ES-I3 (cell line): ENCODE measurements at regions not wholly inside any gene's neighbourhood (a gene's known extent, or its start where the extent isn't known, plus 50 kb on each side); places are given as distances from the start of the nearest gene placed in this dataset.
"Not testable (repeated sequence)": the region's sequence is repeated elsewhere in the genome, so short reads cannot be mapped to it uniquely, and the experiment has no call there.

Source experiments
- H3K36me3 ChIP-seq: 2 replicates; pipeline ENCODE4 v1.6.1; 2013; ENCODE audit warnings: mild to moderate bottlenecking, low read length, control low read depth, moderate library complexity; ENCODE audit not compliant: insufficient read depth
- H3K4me1 ChIP-seq: 2 replicates; pipeline ENCODE4 v1.6.1; 2013; ENCODE audit warnings: mild to moderate bottlenecking, control low read depth, low read length; ENCODE audit not compliant: insufficient read depth
- H3K9ac ChIP-seq: 2 replicates; pipeline ENCODE4 v1.6.1; 2013; ENCODE audit warnings: low read depth, mild to moderate bottlenecking, low read length, moderate library complexity
- H3K9me3 ChIP-seq: 2 replicates; pipeline ENCODE4 v1.6.1; 2013; ENCODE audit warnings: mild to moderate bottlenecking, low read length, moderate library complexity; ENCODE audit not compliant: control insufficient read depth, insufficient read depth

DNA sequence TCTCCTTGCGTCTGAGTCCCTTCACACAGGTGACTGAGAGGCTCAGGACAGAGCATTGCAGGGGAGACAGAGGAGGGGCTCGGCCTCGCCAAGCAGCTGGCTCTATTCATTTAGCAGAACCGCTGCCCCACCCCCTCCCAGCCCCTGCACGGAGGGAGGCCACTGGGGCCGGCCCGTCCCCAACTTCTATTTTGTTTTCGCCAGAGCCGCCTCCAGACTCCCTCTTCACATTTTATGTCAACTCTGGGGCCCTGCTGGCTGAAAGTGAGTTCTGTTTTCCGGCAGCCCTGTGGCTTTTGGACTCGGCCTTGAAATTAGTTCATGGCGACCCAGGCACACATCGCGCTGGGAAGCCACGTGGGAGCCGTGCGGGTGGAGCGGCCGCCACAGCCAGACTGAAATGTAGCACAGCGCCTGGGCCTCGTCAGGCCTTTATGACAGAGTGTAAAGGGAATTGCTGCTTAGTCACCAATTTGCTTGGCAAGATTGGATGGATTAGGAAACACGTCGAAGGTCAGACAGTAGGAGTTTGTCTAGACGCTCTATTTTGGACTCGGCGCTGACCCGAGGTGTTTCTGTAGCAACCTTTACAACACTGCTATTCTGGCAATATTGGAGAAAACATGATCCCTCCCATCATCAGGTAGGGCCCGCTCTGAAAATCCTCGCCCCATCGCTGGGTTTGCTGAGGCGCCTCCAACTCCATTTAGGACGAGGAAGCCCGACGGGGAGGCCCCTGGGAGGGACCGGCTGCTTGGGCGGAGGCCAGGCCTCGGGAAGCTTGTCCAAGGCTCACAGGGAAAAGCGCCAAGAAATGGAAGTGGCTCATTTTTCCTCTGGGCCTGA lies 90.7 kb upstream of the CTDP1 start:
- H3K9me3 ChIP-seq, result no peaks in the 10 kb centered on the region
- H3K9ac ChIP-seq, result no peak overlapping the region
- H3K36me3 ChIP-seq, result no peaks in the 10 kb centered on the region
- peaks cover 5% of the 10 kb centered on the region; the same call in 1 of the 2 replicates for H3K4me1 ChIP-seq

DNA sequence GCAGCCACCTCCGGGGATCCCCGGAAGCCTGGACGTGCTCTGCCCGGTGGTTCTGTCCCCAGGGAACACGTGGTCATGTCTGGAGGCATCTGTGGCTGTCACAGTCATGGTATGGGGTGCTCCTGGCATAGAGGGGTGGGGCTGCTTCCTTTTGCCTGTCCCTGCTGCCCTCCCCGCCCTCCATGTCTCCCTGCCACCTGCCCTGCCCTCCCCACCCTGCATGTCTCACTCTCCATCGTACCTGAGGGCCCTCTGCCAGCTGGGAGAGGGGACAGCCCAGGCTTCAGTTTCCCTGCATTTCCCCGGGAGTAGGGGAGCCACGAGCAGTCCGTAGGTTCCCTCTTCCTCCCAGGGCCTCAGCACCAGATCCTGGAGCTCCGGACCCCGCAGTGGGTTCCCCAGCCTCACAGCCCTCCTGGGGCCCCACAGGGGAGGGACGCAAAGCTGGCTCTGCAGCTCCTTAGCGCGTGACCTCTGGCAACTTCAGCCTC lies 90.0 kb upstream of the CTDP1 start:
- Histone ChIP-seq H3K4me1 (peaks cover 5% of the 10 kb centered on the region; the same call in 1 of the 2 replicates), H3K36me3 (no peaks in the 10 kb centered on the region), H3K9ac (no peak overlapping the region), H3K9me3 (no peaks in the 10 kb centered on the region)

DNA sequence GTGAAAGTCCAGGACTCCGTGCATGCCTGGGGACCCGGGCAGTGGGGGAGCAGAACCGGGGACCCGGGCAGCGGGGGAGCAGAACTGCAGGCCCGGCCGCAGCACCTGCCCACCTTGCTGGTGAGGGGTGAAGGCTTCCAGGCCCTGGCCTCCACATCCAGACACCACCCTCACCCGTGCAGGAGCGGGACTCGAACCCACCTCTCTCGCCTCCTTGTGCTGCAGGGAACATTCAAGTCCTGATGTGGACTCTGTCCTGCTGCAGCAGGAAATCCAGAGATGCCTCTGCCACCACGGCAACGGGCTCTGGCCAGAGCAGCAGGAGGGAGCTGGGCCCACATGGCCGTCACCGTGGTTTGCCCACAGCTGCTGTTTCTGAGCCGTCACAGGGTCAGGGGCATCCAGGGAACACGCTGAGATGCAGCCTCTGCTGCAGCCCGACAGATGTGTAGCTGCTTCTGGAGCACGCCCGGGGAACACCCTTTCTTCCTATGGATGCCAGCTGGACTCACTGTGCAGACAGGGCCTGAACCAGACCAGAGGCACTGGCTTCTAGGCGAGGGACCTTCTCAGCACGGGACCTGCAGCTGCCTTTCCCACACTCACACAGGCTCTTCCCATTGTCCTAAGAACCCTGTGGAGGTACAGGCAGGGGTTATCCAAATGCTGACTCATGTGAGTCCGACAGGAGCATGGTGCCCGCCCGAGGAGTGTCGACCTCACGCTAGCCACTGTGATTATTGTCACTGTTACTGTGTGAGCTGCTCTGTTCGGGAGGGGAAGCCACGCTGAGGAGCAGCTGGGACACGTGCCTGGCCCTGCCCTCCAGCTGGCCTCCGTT lies 89.2 kb upstream of the CTDP1 start:
- no peak overlapping the region for H3K9ac ChIP-seq
- no peaks in the 10 kb centered on the region for H3K36me3 ChIP-seq
- H3K4me1 ChIP-seq, result peaks cover 5% of the 10 kb centered on the region; the same call in 1 of the 2 replicates
- H3K9me3 ChIP-seq, result no peaks in the 10 kb centered on the region

DNA sequence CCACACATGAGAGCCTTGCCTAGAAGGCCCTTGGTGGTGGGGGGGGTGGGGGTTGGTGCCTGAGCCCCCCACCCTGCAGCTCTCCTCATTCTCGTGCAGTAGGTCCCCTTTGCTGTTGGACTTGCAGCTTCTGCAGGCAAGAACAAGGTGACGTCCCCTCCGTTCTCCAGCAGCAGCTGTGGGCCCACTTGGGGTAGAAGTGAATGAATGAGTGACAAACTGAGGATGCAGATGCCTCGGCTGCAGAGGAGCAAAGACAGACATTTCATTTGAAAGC lies 88.6 kb upstream of the CTDP1 start:
- peaks cover 5% of the 10 kb centered on the region; the same call in 1 of the 2 replicates for H3K4me1 ChIP-seq
- no peak overlapping the region for H3K9ac ChIP-seq

DNA sequence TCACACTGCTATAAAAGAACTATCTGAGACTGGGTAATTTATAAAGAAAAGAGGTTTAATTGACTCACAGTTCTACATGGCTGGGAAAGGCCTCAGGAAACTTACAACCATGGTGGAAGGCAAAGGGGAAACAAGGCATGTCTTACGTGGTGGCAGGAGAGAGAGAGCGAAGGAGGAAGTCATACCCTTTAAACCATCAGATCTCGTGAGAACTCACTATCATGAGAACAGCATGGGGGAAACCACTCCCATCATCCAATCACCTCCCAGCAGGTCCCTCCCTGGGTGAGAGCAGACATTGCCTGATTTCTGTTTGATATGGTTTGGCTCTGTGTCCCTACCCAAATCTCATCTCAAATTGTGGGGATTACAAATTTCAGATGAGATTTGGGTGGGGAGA lies 86.9 kb upstream of the CTDP1 start:
- H3K36me3 ChIP-seq, H3K9me3 ChIP-seq, H3K9ac ChIP-seq, H3K4me1 ChIP-seq: not testable (repeated sequence)

More for the DNA sequence above, 88.6 kb upstream of the CTDP1 start:
- Histone ChIP-seq H3K36me3 (no peaks in the 10 kb centered on the region), H3K9me3 (no peaks in the 10 kb centered on the region)

DNA sequence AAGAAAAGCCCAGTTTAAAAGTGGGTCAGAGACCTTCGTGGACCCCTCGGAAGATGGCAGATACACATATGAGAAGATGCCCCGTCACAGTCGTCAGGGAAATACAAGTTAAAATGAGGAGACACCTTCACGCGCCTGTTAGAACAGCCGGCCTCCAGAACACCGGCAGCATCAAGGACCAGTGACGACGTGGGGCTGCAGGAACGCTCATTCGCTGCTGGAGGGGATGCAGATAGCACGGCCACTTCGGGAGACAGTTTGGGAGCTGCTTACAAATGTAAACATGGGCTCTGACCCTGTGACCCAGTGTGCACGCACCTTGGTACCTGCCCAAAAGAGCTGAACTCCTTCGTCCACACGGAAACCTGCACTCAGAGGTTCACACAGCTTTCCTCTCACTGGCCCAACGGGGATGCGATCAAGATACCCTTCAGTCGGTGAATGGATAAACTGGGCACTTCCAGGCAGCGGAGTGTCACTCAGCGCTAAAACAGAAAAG lies 83.7 kb upstream of the CTDP1 start:
- Histone ChIP-seq H3K9me3 (no peaks in the 10 kb centered on the region), H3K36me3 (no peaks in the 10 kb centered on the region), H3K9ac (no peak overlapping the region), H3K4me1 (no peaks in the 10 kb centered on the region)

DNA sequence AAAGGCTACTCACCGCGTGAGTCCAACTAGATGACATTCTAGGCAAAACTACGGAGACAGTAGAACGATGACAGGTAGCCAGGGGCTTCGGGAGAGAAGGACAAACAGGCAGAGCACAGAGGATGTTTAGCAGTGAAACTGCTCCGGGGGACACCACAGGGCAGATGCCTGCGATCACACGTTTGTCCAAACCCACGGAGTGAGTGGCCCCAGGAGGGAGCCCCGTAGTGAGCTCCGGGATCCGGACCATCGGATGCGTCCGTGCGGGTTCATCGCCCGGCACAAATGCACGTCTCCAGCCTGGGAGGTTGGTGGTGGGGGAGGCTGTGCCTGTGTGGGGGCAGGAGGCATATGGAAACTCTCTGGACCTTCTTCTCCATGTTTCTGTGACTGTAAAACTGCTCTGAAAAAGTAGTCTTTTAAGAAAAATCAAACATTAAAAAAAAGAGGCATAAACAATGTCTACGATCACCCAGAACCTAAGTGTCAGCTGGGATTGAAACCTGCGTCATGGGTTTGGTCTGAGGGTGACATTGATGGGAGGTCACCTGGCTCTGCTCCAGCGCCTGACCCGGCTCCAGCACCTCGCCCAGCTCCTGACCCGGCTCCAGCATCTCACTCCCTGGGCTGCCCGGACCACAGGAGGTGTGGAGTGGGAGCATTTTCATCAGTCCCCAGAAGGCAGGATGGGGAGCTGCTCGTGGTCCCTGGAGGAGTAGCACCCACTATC lies 83.0 kb upstream of the CTDP1 start:
- Histone ChIP-seq H3K36me3 (no peaks in the 10 kb centered on the region), H3K9me3 (no peaks in the 10 kb centered on the region), H3K9ac (no peak overlapping the region), H3K4me1 (no peaks in the 10 kb centered on the region)

DNA sequence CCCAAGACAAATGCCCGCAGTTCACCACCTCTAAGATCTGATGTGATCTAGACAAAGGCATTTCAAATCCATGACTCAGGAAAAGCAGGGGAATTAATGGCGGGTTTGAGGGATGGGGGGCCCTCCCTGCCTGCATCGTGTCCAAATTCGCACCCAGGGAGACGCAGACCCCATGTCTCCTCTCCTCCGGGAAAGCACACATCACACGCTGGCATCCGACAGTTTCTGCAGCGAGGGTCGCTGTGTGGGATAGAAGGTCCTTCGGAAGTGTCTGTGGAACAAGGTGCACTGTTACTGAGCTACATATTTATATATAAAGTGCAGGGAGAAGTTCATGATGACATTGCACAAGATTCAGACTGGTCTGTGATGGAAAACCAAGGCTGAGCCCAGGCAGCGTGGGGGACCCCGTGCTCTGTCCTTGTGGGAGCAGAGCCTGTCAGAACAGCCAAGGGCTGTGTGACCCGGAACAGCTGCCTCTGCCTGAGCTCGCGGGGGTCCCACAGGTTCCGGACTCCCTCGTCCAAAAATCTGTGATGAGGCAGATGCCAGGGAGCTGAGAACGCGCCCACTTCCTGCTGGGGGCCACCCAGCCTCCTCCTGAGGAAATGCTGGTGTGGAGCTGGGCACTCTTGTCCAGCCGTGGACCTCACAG lies 82.3 kb upstream of the CTDP1 start:
- Histone ChIP-seq H3K4me1 (no peaks in the 10 kb centered on the region), H3K36me3 (no peaks in the 10 kb centered on the region), H3K9me3 (no peaks in the 10 kb centered on the region), H3K9ac (no peak overlapping the region)

DNA sequence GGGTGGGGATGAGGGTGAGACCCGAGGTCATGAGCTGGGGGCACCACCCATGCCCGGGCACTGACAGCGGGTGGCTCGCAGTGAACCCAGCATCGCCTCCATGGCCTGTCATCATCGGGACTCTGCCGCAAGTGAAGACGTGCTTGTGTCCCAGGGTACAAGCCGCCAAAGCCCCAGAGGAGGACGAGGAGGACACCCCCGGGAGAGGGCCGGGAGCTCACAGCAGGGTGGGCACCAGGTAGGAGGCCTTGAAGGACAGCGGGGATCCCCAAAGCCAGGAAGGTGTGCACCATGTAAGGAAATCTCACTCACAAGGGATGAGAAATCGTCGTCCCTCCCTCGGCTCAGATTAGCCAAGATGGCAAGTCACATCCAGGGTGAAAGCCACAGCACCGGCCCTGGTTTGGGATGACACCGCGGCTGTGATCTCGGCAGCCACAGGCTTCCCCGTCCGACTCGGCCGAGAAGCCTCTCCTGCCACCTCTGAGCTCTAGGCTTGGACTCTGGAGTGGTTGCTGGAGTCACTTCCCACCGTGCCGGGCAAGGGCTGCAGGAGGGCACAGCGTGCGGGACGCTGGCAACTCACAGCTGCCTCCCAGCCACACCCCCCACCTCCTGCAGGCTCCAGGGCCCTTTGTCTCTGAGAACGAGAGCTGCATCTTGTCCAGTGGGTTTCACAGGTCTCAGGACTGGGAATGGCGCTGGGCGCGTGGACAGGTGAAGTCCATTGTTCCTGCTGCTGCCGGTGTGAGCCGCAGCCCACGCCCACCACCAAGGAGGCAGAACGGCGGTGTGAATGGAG lies 81.6 kb upstream of the CTDP1 start:
- Histone ChIP-seq H3K4me1 (no peaks in the 10 kb centered on the region), H3K36me3 (no peaks in the 10 kb centered on the region), H3K9ac (no peak overlapping the region), H3K9me3 (no peaks in the 10 kb centered on the region)

DNA sequence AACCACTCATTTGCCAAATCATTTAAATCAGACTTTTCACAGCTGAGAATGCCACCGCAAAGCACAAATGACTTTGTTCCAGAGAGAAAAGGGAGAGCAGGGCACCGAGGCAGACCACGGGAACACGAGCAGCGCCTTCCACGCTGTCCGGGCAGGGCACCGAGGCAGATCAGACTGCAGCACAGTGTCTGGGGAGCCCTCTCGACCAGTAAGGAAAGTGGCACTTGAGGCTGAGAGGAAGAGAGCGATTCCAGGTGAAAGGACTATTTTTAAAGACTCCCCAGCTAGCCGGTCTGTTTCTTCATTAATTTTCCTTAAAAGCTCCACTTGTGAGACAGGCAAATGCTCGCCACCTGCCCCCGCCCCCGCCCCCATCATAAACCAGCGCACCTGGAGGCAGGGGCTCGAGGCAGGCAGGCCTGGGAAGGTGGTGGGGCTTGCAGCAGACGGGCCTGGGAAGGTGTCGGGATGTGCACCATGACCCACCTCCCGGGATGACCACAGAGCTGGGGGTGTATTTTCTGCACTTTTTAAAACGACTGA lies 80.9 kb upstream of the CTDP1 start:
- Histone ChIP-seq H3K9me3 (no peaks in the 10 kb centered on the region), H3K4me1 (no peaks in the 10 kb centered on the region), H3K36me3 (no peaks in the 10 kb centered on the region), H3K9ac (no peak overlapping the region)

DNA sequence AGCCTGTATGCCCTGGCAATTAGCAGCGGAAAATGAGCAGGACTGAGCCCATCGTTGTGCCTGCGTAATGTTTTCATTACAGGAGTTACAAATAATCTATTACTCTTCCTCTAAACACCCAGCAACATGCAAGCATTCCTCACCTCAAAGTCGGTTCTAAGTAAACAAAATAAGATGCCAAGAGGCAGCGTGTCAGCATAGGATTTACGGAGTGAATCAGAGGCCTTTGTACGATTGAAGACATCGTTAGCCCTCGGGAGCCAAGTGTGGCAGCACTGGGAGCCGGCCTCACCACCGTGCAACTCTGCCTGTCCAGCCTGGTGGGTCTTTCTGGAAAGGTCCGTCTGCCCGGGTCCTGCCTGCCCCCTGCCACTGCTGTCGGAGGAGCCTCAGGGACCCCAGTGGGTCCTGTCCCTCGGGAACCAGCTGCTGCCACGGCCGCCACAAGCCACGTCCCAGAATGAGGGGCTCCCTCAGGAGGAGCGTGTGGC lies 80.1 kb upstream of the CTDP1 start:
- Histone ChIP-seq H3K4me1 (no peaks in the 10 kb centered on the region), H3K9ac (no peak overlapping the region), H3K9me3 (no peaks in the 10 kb centered on the region), H3K36me3 (no peaks in the 10 kb centered on the region)

DNA sequence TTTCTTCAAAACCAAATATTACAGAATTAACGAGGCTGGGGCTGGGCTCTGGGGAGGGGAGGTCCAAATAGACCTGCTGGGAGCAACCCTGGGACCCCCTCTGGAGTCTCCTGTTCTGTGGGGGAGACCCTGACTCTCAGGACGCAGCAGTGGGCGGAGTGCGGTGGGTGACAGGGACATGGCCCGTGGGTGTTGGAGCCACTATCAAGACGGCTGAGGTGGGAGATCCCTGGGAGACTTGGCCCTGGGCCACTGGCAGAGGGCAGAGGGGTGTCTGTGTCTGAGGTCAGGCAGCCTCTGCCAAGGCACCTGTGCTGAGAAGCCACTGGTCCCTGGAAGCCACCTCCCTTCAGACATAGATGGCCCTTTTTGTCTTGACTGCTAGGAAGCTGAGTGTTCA lies 79.5 kb upstream of the CTDP1 start:
- H3K4me1 ChIP-seq, result no peaks in the 10 kb centered on the region
- no peak overlapping the region for H3K9ac ChIP-seq
- H3K9me3 ChIP-seq, result no peaks in the 10 kb centered on the region
- no peaks in the 10 kb centered on the region for H3K36me3 ChIP-seq

DNA sequence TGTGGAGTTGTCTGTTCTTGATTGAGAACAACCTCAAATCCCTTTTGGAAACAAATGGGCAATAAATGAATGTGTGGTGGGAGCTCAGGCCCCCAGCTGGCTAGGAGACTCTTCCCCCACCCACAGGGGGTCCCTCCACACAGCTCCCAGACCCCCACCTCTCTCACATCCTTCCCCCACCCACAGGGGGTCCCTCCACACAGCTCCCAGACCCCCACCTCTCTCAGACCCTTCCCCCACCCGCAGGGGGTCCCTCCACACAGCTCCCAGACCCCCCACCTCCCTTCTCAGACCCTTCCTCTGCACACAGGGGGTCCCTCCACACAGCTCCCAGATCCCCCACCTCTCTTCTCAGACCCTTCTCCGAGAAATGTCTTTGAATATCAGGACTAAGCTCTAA lies 79.0 kb upstream of the CTDP1 start:
- Histone ChIP-seq H3K4me1 (no peaks in the 10 kb centered on the region), H3K9ac (no peak overlapping the region), H3K36me3 (no peaks in the 10 kb centered on the region), H3K9me3 (no peaks in the 10 kb centered on the region)
